SH-SY5Y (cell line): ENCODE measurements at regions not wholly inside any gene's neighbourhood (a gene's known extent, or its start where the extent isn't known, plus 50 kb on each side); places are given as distances from the start of the nearest gene placed in this dataset.

Experiments
- GATA2 ChIP-seq: IDR thresholded peaks from 2 replicates; pipeline ENCODE4 v1.6.1; 2011; ENCODE audit warnings: mild to moderate bottlenecking, low read depth, low read length
- GATA3 ChIP-seq: IDR thresholded peaks from 2 replicates; pipeline ENCODE4 v1.6.1; 2011; ENCODE audit warnings: low read depth, mild to moderate bottlenecking, low read length, moderate library complexity

- TF ChIP-seq GATA3 = no peak
- no peak for TF ChIP-seq GATA2
These were observed 455.6 kb downstream of the TMA16 start for GRCh38 chr4:163949976-163950601.
